ENCODE measurements at regions not wholly inside any gene's neighbourhood (a gene's known extent, or its start where the extent isn't known, plus 50 kb on each side); places are given as distances from the start of the nearest gene placed in this dataset.

GRCh38 chr4:13118633-13119032 is 365.5 kb downstream of the RAB28 start:
- DNase-seq (no peak), ATAC-seq (no peak)
- Histone ChIP-seq H3K4me3 (no peak overlapping the region), H3K9me3 (no peaks in the 10 kb centered on the region), H3K4me1 (no peaks in the 10 kb centered on the region), H3K36me3 (ENCODE audit: insufficient read depth in 1 of 2, low read depth in 1 of 2) (no peaks in the 10 kb centered on the region), H3K27ac (no peak overlapping the region), H3K27me3 (ENCODE audit: insufficient read depth in 3 of 3, low read length in 2 of 3) (no peaks in the 10 kb centered on the region)
- 68 to 84% (median 75%) methylated on average over 2 of the region's 2 CpGs for WGBS, 3 donors
- intact Hi-C loops (cut with DNase I) = no loop called here
- no peak for TF ChIP-seq CTCF (IDR thresholded peaks at IDR 0.05)

- Histone ChIP-seq H3K9me3 (peaks cover 4% of the 10 kb centered on the region), H3K4me3 (no peak overlapping the region), H3K4me1 (no peaks in the 10 kb centered on the region), H3K27me3 (ENCODE audit: insufficient read depth in 3 of 3, low read length in 2 of 3) (no peaks in the 10 kb centered on the region), H3K36me3 (ENCODE audit: insufficient read depth in 1 of 2, low read depth in 1 of 2) (no peaks in the 10 kb centered on the region), H3K27ac (no peak overlapping the region)
- intact Hi-C loops (cut with DNase I) = no loop called here
- ATAC-seq = no peak
- 71 to 83% (median 77%) methylated on average over 3 of the region's 3 CpGs for WGBS, 3 donors
- no peak for DNase-seq
- no peak for TF ChIP-seq CTCF (IDR thresholded peaks at IDR 0.05)
These were observed 367.0 kb downstream of the RAB28 start for GRCh38 chr4:13117185-13117584.

- H3K9me3 ChIP-seq = peaks cover 6% of the 10 kb centered on the region
- H3K27ac ChIP-seq = no peak overlapping the region
- H3K4me3 ChIP-seq = no peak overlapping the region
- WGBS, 3 donors = 83 to 89% (median 86%) methylated on average over 3 of the region's 3 CpGs
- ATAC-seq = no peak
- intact Hi-C loops (cut with DNase I) = no loop called here
- no peak for TF ChIP-seq CTCF (IDR thresholded peaks at IDR 0.05)
- H3K4me1 ChIP-seq = no peaks in the 10 kb centered on the region
- no peak for DNase-seq
- H3K27me3 ChIP-seq (ENCODE audit: insufficient read depth in 3 of 3, low read length in 2 of 3) = no peaks in the 10 kb centered on the region
- H3K36me3 ChIP-seq (ENCODE audit: insufficient read depth in 1 of 2, low read depth in 1 of 2) = no peaks in the 10 kb centered on the region
These were observed 372.1 kb downstream of the RAB28 start for GRCh38 chr4:13112030-13112429.

GRCh38 chr4:13109536-13109935 is 374.6 kb downstream of the RAB28 start:
- TF ChIP-seq CTCF (IDR thresholded peaks at IDR 0.05) = no peak
- no peaks in the 10 kb centered on the region for H3K36me3 ChIP-seq (ENCODE audit: insufficient read depth in 1 of 2, low read depth in 1 of 2)
- ATAC-seq = no peak

GRCh38 chr4:13108096-13108495 is 376.0 kb downstream of the RAB28 start:
- ATAC-seq (no peak), DNase-seq (no peak)
- no peak for TF ChIP-seq CTCF (IDR thresholded peaks at IDR 0.05)
- H3K36me3 ChIP-seq (ENCODE audit: insufficient read depth in 1 of 2, low read depth in 1 of 2) = no peaks in the 10 kb centered on the region
- H3K9me3 ChIP-seq = peaks cover 6% of the 10 kb centered on the region
- no peaks in the 10 kb centered on the region for H3K4me1 ChIP-seq
- no peak overlapping the region for H3K27ac ChIP-seq
- intact Hi-C loops (cut with DNase I) = no loop called here
- H3K4me3 ChIP-seq = no peak overlapping the region
- no peaks in the 10 kb centered on the region for H3K27me3 ChIP-seq (ENCODE audit: insufficient read depth in 3 of 3, low read length in 2 of 3)
- 77 to 87% (median 86%) methylated on average over 1 of the region's 1 CpG for WGBS, 3 donors

More at GRCh38 chr4:13109536-13109935, 374.6 kb downstream of the RAB28 start:
- no peaks in the 10 kb centered on the region for H3K4me1 ChIP-seq
- 61 to 84% (median 72%) methylated on average over 1 of the region's 1 CpG for WGBS, 3 donors
- no peak for DNase-seq
- no peak overlapping the region for H3K27ac ChIP-seq
- no peak overlapping the region for H3K4me3 ChIP-seq
- intact Hi-C loops (cut with DNase I) = no loop called here
- peaks cover 6% of the 10 kb centered on the region for H3K9me3 ChIP-seq
- no peaks in the 10 kb centered on the region for H3K27me3 ChIP-seq (ENCODE audit: insufficient read depth in 3 of 3, low read length in 2 of 3)
